Esophagus muscularis mucosa (tissue), 4 donors: ENCODE measurements at regions not wholly inside any gene's neighbourhood (a gene's known extent, or its start where the extent isn't known, plus 50 kb on each side); places are given as distances from the start of the nearest gene placed in this dataset.
"Not testable (repeated sequence)": the region's sequence is repeated elsewhere in the genome, so short reads cannot be mapped to it uniquely, and the experiment has no call there.

Experiments used
- DNase-seq: peaks from one replicate; pipeline ENCODE4 v3.0.0-alpha.2; 2017; ENCODE audit errors: extremely low spot score
- H3K27ac ChIP-seq, 4 donors: fragments of 200-600 bp; sonication (generic); replicated peaks in 1 of 4; 1 replicate in 3 of 4; 2 replicates in 1 of 4; pipeline ENCODE4 v1.5.1; 2016 to 2019; ENCODE audit warnings: mild to moderate bottlenecking in 1 of 4
- H3K27me3 ChIP-seq, 4 donors: fragments of 200-600 bp; sonication (generic); one replicate each; pipeline versions ENCODE4 v1.5.1 to v1.6.0; 2016 to 2019
- H3K36me3 ChIP-seq, 4 donors: fragments of 200-600 bp; sonication (generic); one replicate each; pipeline ENCODE4 v1.5.1; 2016 to 2019
- H3K4me1 ChIP-seq, 4 donors: fragments of 200-600 bp; sonication (generic); one replicate each; pipeline ENCODE4 v1.5.1; 2016 to 2019
- H3K4me3 ChIP-seq, 4 donors: fragments of 200-600 bp; sonication (generic); 1 replicate in 2 of 4; 2 replicates in 2 of 4; pipeline ENCODE4 v1.5.1; 2016 to 2019; ENCODE audit warnings: mild to moderate bottlenecking in 4 of 4, moderate library complexity in 1 of 4
- H3K9me3 ChIP-seq, 4 donors: fragments of 200-600 bp; sonication (generic); 1 replicate in 3 of 4; 2 replicates in 1 of 4; pipeline ENCODE4 v1.5.1; 2016 to 2019
- CTCF ChIP-seq, 3 experiments: fragments of 200-600 bp in 2 of 3; fragments of 450-650 bp in 1 of 3; sonication (generic) in 2 of 3; IDR thresholded peaks; one replicate each; pipeline ENCODE4 v1.5.1; 2017 to 2019; ENCODE audit warnings: antibody characterized with exemption in 3 of 3, mild to moderate bottlenecking in 2 of 3, moderate library complexity in 1 of 3
- EP300 ChIP-seq: sonication (generic); formaldehyde crosslinking; IDR thresholded peaks from one replicate; pipeline ENCODE4 v1.6.1; 2017; ENCODE audit warnings: antibody characterized with exemption
- POLR2A ChIP-seq: fragments of 450-650 bp; IDR thresholded peaks from one replicate; pipeline ENCODE4 v1.6.1; 2017; ENCODE audit warnings: antibody characterized with exemption, moderate library complexity, mild to moderate bottlenecking, low read depth
- POLR2AphosphoS5 ChIP-seq, 2 donors: sonication (generic); formaldehyde crosslinking; IDR thresholded peaks; one replicate each; pipeline ENCODE4 v1.6.1; 2017; ENCODE audit warnings: antibody characterized with exemption in 2 of 2
- WGBS: methylation state at CpG from one replicate; pipeline ENCODE4 v1.1.5; 2018; 5-methylcytosine and 5-hydroxymethylcytosine counted together
- intact Hi-C: fragments of 100-400 bp; cut with DNase I; formaldehyde crosslinking; loops from one replicate; pipeline ENCODE4 v1.15.1; 2023

GRCh38 chr6:168994956-168995355, 258.7 kb downstream of the THBS2 start:
- Histone ChIP-seq H3K4me3 (no peak overlapping the region), H3K36me3 (no peaks in the 10 kb centered on the region), H3K27ac (no peak overlapping the region), H3K27me3 (no peaks in the 10 kb centered on the region), H3K9me3 (no peaks in the 10 kb centered on the region), H3K4me1 (peaks cover 0 to 6% (median 6%) of the 10 kb centered on the region in 4 donors)
- TF ChIP-seq EP300 (no peak), POLR2A (no peak), POLR2AphosphoS5 (IDR thresholded peaks at IDR 0.05) (no peak), CTCF (IDR thresholded peaks at IDR 0.05) (no peak)
- no peak for DNase-seq
- intact Hi-C loops: no loop called here
- 90% methylated on average over 3 of the region's 5 CpGs for WGBS

GRCh38 chr6:168992446-168993144, 261.1 kb downstream of the THBS2 start:
- Histone ChIP-seq H3K27me3 (no peaks in the 10 kb centered on the region), H3K9me3 (no peaks in the 10 kb centered on the region), H3K4me1 (peaks cover 0 to 27% (median 22%) of the 10 kb centered on the region in 4 donors), H3K36me3 (no peaks in the 10 kb centered on the region), H3K27ac (no peak overlapping the region), H3K4me3 (no peak overlapping the region)
- TF ChIP-seq POLR2A: no peak
- no peak for TF ChIP-seq POLR2AphosphoS5 (IDR thresholded peaks at IDR 0.05)
- TF ChIP-seq EP300: no peak
- no peak for TF ChIP-seq CTCF (IDR thresholded peaks at IDR 0.05)
- intact Hi-C loops: no loop called here
- WGBS: 73% methylated on average over 9 of the region's 11 CpGs
- no peak for DNase-seq

- H3K9me3 ChIP-seq, H3K27ac ChIP-seq, intact Hi-C loops, H3K4me3 ChIP-seq, H3K27me3 ChIP-seq, H3K36me3 ChIP-seq, DNase-seq: not testable (repeated sequence)
- 91% methylated on average over 7 of the region's 17 CpGs for WGBS
- peaks cover 0 to 27% (median 22%) of the 10 kb centered on the region in 4 donors for H3K4me1 ChIP-seq
Observed at GRCh38 chr6:168991695-168992094, 262.0 kb downstream of the THBS2 start.

- TF ChIP-seq CTCF (IDR thresholded peaks at IDR 0.05) (no peak), POLR2A (no peak), EP300 (no peak), POLR2AphosphoS5 (IDR thresholded peaks at IDR 0.05) (no peak)
- H3K4me3 ChIP-seq: no peak overlapping the region
- peaks cover 0 to 27% (median 22%) of the 10 kb centered on the region in 4 donors for H3K4me1 ChIP-seq
- no peaks in the 10 kb centered on the region for H3K9me3 ChIP-seq
- peak overlapping the region in 3 of 4 donors; percentile 9 to 46 (median 27) for H3K27ac ChIP-seq
- no peak for DNase-seq
- H3K27me3 ChIP-seq: no peaks in the 10 kb centered on the region
- 76% methylated on average over 15 of the region's 22 CpGs for WGBS
- intact Hi-C loops: no loop called here
- no peaks in the 10 kb centered on the region for H3K36me3 ChIP-seq
Observed at GRCh38 chr6:168990019-168990751, 263.5 kb downstream of the THBS2 start.

GRCh38 chr6:168989421-168989820, 264.2 kb downstream of the THBS2 start:
- H3K4me3 ChIP-seq: no peak overlapping the region
- no peaks in the 10 kb centered on the region for H3K9me3 ChIP-seq
- H3K4me1 ChIP-seq: peaks cover 0 to 27% (median 22%) of the 10 kb centered on the region in 4 donors
- H3K27ac ChIP-seq: peak overlapping the region; percentile 1 to 46 (median 28)
- intact Hi-C loops: no loop called here
- TF ChIP-seq POLR2AphosphoS5 (IDR thresholded peaks at IDR 0.05) (no peak), CTCF (IDR thresholded peaks at IDR 0.05) (no peak), POLR2A (no peak), EP300 (no peak)
- DNase-seq: no peak
- no peaks in the 10 kb centered on the region for H3K36me3 ChIP-seq
- H3K27me3 ChIP-seq: no peaks in the 10 kb centered on the region
- WGBS: 33% methylated on average over 5 of the region's 5 CpGs
